HCT116 (cell line): ENCODE measurements at regions not wholly inside any gene's neighbourhood (a gene's known extent, or its start where the extent isn't known, plus 50 kb on each side); places are given as distances from the start of the nearest gene placed in this dataset.

Experiments used
- ATAC-seq: fragments of 200-7000 bp; cut with Tn5 transposase; 2 replicates; pipeline ENCODE4 v1.9.1; 2020; ENCODE audit warnings: mild to moderate bottlenecking, moderate library complexity
- BruUV-seq: library from RNA; stranded (reverse); fragments of 400-500 nt; replicated peaks from 2 replicates; lab custom pipeline; 2021; lab: Mats Ljungman, UMichigan
- CTCF ChIA-PET: fragments of 300-600 bp; sonication (Branson Sonifier 250); formaldehyde crosslinking; loops from one replicate; lab custom pipeline; 2021; ENCODE audit warnings: antibody characterized with exemption; lab: Charles Lee
- POLR2A ChIA-PET: fragments of 300-600, 350-600 bp; sonication (Branson Sonifier 250); formaldehyde crosslinking; loops from one replicate; lab custom pipeline; 2021; ENCODE audit warnings: antibody characterized with exemption; lab: Charles Lee
- RAD21 ChIA-PET, 2 experiments: fragments of 300-600 bp; sonication (Branson Sonifier 250); formaldehyde crosslinking; loops; one replicate each; lab custom pipeline; 2023; ENCODE audit warnings: low total read pairs in 2 of 2; ENCODE audit not compliant: uncharacterized antibody in 2 of 2, unreplicated experiment in 2 of 2, low non-redundant PET in 1 of 2; lab: Charles Lee
- DNase-seq: peaks from one replicate; pipeline ENCODE4 v3.0.0-alpha.2; 2010; ENCODE audit warnings: low read depth, low spot score
- H2AFZ ChIP-seq: fragments of 200-600 bp; shearing (Covaris generic), sonication (generic); 2 replicates; pipeline ENCODE4 v1.6.1; 2017; ENCODE audit warnings: low read depth, mixed run types, mixed read lengths, antibody characterized with exemption, low read length; ENCODE audit not compliant: poor library complexity, severe bottlenecking
- H3K27ac ChIP-seq: 2 replicates; pipeline ENCODE4 v1.5.1; 2012; ENCODE audit warnings: low read depth, low read length
- H3K27me3 ChIP-seq: fragments of 200-600 bp; sonication (generic); 2 replicates; pipeline ENCODE4 v1.6.1; 2016; ENCODE audit warnings: mixed run types, low read length, mixed read lengths; ENCODE audit not compliant: insufficient read depth
- H3K36me3 ChIP-seq, 2 experiments: fragments of 200-500 bp in 1 of 2; fragments of 200-600 bp in 1 of 2; sonication (Bioruptor generic) in 1 of 2; sonication (generic) in 1 of 2; 2 replicates each; pipeline versions ENCODE4 v1.5.1 to v1.6.1; 2014 to 2016; ENCODE audit warnings: low read length in 2 of 2, inconsistent platforms in 1 of 2, mixed read lengths in 1 of 2, mixed run types in 1 of 2; ENCODE audit not compliant: insufficient read depth in 2 of 2, control insufficient read depth in 1 of 2
- H3K4me1 ChIP-seq, 2 experiments: fragments of 200-600 bp in 1 of 2; sonication (generic) in 1 of 2; 2 replicates each; pipeline versions ENCODE4 v1.5.1 to v1.6.1; 2012 to 2017; ENCODE audit warnings: low read length in 2 of 2, inconsistent platforms in 1 of 2, mild to moderate bottlenecking in 1 of 2, mixed read lengths in 1 of 2, mixed run types in 1 of 2, moderate library complexity in 1 of 2; ENCODE audit not compliant: insufficient read depth in 2 of 2, control insufficient read depth in 1 of 2
- H3K4me2 ChIP-seq: fragments of 200-600 bp; sonication (generic); 2 replicates; pipeline ENCODE4 v1.6.1; 2017; ENCODE audit warnings: mixed run types, low read length, mixed read lengths
- H3K4me3 ChIP-seq, 2 experiments: fragments of 200-600 bp in 1 of 2; sonication (generic) in 1 of 2; replicated peaks in 1 of 2; 2 replicates each; pipeline ENCODE4 v1.5.1; 2011 to 2016; ENCODE audit warnings: low read length in 2 of 2, control low read depth in 1 of 2, low read depth in 1 of 2, mild to moderate bottlenecking in 1 of 2, mixed read lengths in 1 of 2, mixed run types in 1 of 2
- H3K79me2 ChIP-seq: fragments of 200-600 bp; sonication (generic); 2 replicates; pipeline ENCODE4 v1.6.1; 2017; ENCODE audit warnings: mild to moderate bottlenecking, mixed run types, low read length, moderate library complexity, mixed read lengths; ENCODE audit not compliant: insufficient read depth
- H3K9ac ChIP-seq: fragments of 200-600 bp; sonication (generic); 2 replicates; pipeline ENCODE4 v1.6.1; 2016; ENCODE audit warnings: low read length, mixed read lengths
- H3K9me2 ChIP-seq: fragments of 200-600 bp; sonication (generic), shearing (Covaris generic); 2 replicates; pipeline ENCODE4 v1.6.1; 2017; ENCODE audit warnings: mixed run types, mild to moderate bottlenecking, moderate library complexity; ENCODE audit not compliant: insufficient read depth
- H3K9me3 ChIP-seq, 2 experiments: fragments of 200-500 bp in 1 of 2; fragments of 200-600 bp in 1 of 2; sonication (Bioruptor generic) in 1 of 2; sonication (generic) in 1 of 2; 2 replicates each; pipeline ENCODE4 v1.6.1; 2014 to 2017; ENCODE audit warnings: low read length in 2 of 2, mixed read lengths in 2 of 2, inconsistent platforms in 1 of 2, low read depth in 1 of 2, mild to moderate bottlenecking in 1 of 2, mixed run types in 1 of 2, moderate library complexity in 1 of 2; ENCODE audit not compliant: control insufficient read depth in 1 of 2, insufficient read depth in 1 of 2
- H4K20me1 ChIP-seq: fragments of 200-600 bp; sonication (generic), shearing (Covaris generic); 2 replicates; pipeline ENCODE4 v1.6.1; 2017; ENCODE audit warnings: mixed run types, mild to moderate bottlenecking, moderate library complexity; ENCODE audit not compliant: insufficient read depth
- CBX3 ChIP-seq: IDR thresholded peaks from 2 replicates; pipeline ENCODE4 v1.6.1; 2012; ENCODE audit warnings: low read depth
- CEBPB ChIP-seq: IDR thresholded peaks from 2 replicates; pipeline ENCODE4 v1.6.1; 2012; ENCODE audit warnings: low read depth
- EGR1 ChIP-seq: IDR thresholded peaks from 2 replicates; pipeline ENCODE4 v1.6.1; 2012; ENCODE audit warnings: low read depth
- ELF1 ChIP-seq: IDR thresholded peaks from 2 replicates; pipeline ENCODE4 v1.6.1; 2012; ENCODE audit warnings: low read depth, borderline replicate concordance
- EZH2 ChIP-seq: fragments of 200-600 bp; sonication (generic); IDR thresholded peaks from 2 replicates; pipeline ENCODE4 v1.6.1; 2017; ENCODE audit warnings: antibody characterized with exemption, mixed run types
- EZH2phosphoT487 ChIP-seq: fragments of 200-600 bp; IDR thresholded peaks from 2 replicates; pipeline ENCODE4 v1.6.1; 2018; ENCODE audit warnings: antibody characterized with exemption, borderline replicate concordance
- FOSL1 ChIP-seq: IDR thresholded peaks from 2 replicates; pipeline ENCODE4 v1.6.1; 2012; ENCODE audit warnings: low read depth
- JUND ChIP-seq: IDR thresholded peaks from 2 replicates; pipeline ENCODE4 v1.6.1; 2012
- POLR2AphosphoS5 ChIP-seq: IDR thresholded peaks from 2 replicates; pipeline ENCODE4 v1.6.1; 2011; ENCODE audit warnings: mild to moderate bottlenecking, low read depth, low read length, moderate library complexity
- SIN3A ChIP-seq: IDR thresholded peaks from 2 replicates; pipeline ENCODE4 v1.6.1; 2012; ENCODE audit warnings: low read depth
- SP1 ChIP-seq: IDR thresholded peaks from 2 replicates; pipeline ENCODE4 v1.6.1; 2012; ENCODE audit warnings: low read depth
- SRF ChIP-seq: IDR thresholded peaks from 2 replicates; pipeline ENCODE4 v1.6.1; 2012; ENCODE audit warnings: low read depth
- TCF7L2 ChIP-seq: IDR thresholded peaks from 2 replicates; pipeline ENCODE4 v1.7.0; 2011; ENCODE audit warnings: borderline replicate concordance, inconsistent platforms; ENCODE audit not compliant: insufficient read depth, insufficient read length; ENCODE audit errors: extremely low read depth
- YY1 ChIP-seq: IDR thresholded peaks from 2 replicates; pipeline ENCODE4 v1.6.1; 2011; ENCODE audit warnings: low read length, low read depth, moderate library complexity, mild to moderate bottlenecking; ENCODE audit not compliant: insufficient replicate concordance; ENCODE audit errors: extremely low read depth
- ZBTB33 ChIP-seq: IDR thresholded peaks from 2 replicates; pipeline ENCODE4 v1.6.1; 2011; ENCODE audit warnings: mild to moderate bottlenecking, low read length, moderate library complexity; ENCODE audit not compliant: insufficient replicate concordance; ENCODE audit errors: extremely low read depth
- ZFX ChIP-seq: fragments of 450-650 bp; IDR thresholded peaks from 2 replicates; pipeline ENCODE4 v1.6.1; 2017
- intact Hi-C: fragments of 100-400 bp; cut with micrococcal nuclease; formaldehyde crosslinking; loops from 2 replicates; pipeline ENCODE4 v1.10.0; 2022
- TF ChIP-seq, protein P1 (sequence below): IDR thresholded peaks from 2 replicates; pipeline ENCODE4 v1.6.1; 2012

- ATAC-seq (no peak), DNase-seq (no peak)
- Histone ChIP-seq H3K4me3 (no peak overlapping the region), H3K9me2 (no peaks in the 10 kb centered on the region), H3K27ac (no peak overlapping the region), H3K36me3 (no peaks in the 10 kb centered on the region), H3K9ac (no peak overlapping the region), H2AFZ (no peak overlapping the region), H4K20me1 (no peaks in the 10 kb centered on the region), H3K4me2 (no peak overlapping the region), H3K27me3 (no peaks in the 10 kb centered on the region), H3K79me2 (no peaks in the 10 kb centered on the region), H3K4me1 (no peaks in the 10 kb centered on the region), H3K9me3 (no peaks in the 10 kb centered on the region)
- RAD21 ChIA-PET, result no interaction called here
- no TSS peak for BruUV-seq
- CTCF ChIA-PET, result no interaction called here
- POLR2A ChIA-PET, result no interaction called here
- TF ChIP-seq EZH2 (no peak), FOSL1 (no peak), SP1 (no peak), CBX3 (no peak), EGR1 (no peak)
- TF ChIP-seq, protein P1, sequence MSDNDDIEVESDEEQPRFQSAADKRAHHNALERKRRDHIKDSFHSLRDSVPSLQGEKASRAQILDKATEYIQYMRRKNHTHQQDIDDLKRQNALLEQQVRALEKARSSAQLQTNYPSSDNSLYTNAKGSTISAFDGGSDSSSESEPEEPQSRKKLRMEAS, result no peak
- intact Hi-C loops, result no loop called here
Measured at GRCh38 chr5:125882061-125882460, 541.1 kb upstream of the GRAMD2B start.

DNA sequence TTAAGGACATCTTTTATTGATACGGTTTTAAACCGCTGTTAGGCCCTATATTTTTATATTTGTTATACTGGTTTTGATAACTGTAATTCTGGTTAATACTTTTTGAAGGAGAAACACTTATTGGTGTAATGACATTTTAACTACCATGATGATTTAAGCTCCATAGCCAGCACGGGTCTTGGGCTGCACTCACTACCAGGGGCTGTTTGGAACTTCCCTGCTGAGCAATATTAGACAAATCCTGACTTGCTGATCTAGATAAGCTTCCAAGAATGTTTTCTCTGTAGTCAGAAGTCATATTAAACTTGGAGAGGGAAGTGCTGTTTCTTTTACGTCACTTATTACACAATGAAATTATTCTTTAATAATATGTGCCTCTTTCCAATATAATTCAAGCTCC, 540.0 kb upstream of the GRAMD2B start:
- Histone ChIP-seq H4K20me1 (no peaks in the 10 kb centered on the region), H3K9me2 (no peaks in the 10 kb centered on the region), H2AFZ (no peak overlapping the region), H3K9me3 (no peaks in the 10 kb centered on the region), H3K27ac (no peak overlapping the region), H3K9ac (no peak overlapping the region), H3K4me3 (no peak overlapping the region), H3K27me3 (no peaks in the 10 kb centered on the region), H3K36me3 (no peaks in the 10 kb centered on the region), H3K79me2 (no peaks in the 10 kb centered on the region), H3K4me1 (no peaks in the 10 kb centered on the region), H3K4me2 (no peak overlapping the region)
- ATAC-seq (no peak), DNase-seq (no peak)
- BruUV-seq, result no TSS peak
- intact Hi-C loops, result no loop called here
- RAD21 ChIA-PET, result no interaction called here
- CTCF ChIA-PET, result no interaction called here
- TF ChIP-seq ELF1, result no peak
- no peak for TF ChIP-seq JUND
- no peak for TF ChIP-seq ZBTB33
- TF ChIP-seq EZH2, result no peak
- TF ChIP-seq EGR1, result no peak
- TF ChIP-seq TCF7L2, result no peak
- no peak for TF ChIP-seq POLR2AphosphoS5
- no peak for TF ChIP-seq EZH2phosphoT487
- TF ChIP-seq SRF, result no peak
- TF ChIP-seq ZFX, result no peak
- no peak for TF ChIP-seq YY1
- TF ChIP-seq CBX3, result no peak
- no peak for TF ChIP-seq SIN3A
- TF ChIP-seq SP1, result no peak
- TF ChIP-seq CEBPB, result no peak
- POLR2A ChIA-PET, result no interaction called here
